ENCODE measurements at regions not wholly inside any gene's neighbourhood (a gene's known extent, or its start where the extent isn't known, plus 50 kb on each side); places are given as distances from the start of the nearest gene placed in this dataset.

DNA sequence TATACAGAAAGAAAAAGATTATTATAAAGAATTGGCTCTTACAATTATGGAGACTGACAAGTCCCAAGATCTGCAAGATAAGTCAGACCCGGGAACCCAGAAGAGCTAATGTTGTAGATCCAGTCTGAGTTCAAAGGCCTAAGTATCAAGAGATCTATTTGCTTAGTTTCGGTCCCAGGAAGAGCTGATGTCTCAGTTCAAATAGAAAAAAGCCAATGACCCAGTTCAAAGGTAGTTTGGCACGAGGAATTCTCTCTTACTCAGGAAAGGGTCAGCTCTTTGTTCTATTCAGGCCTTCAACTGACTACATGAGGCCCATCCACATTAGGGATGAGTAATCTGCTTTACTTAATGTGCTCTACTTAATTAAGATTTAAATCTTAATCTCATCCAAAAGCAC lies 128.3 kb upstream of the PLCXD3 start (continued):
- TF ChIP-seq MIXL1 (CRISPR knock-in tag; IDR thresholded peaks at IDR 0.05) (peak; percentile 57; the same call in 1 of the 2 replicates), HMGA1 (CRISPR knock-in tag; conservative IDR thresholded peaks at IDR 0.05) (no peak), NFAT5 (CRISPR knock-in tag; IDR thresholded peaks at IDR 0.05) (no peak), ZIK1 (CRISPR knock-in tag; IDR thresholded peaks at IDR 0.05; ENCODE audit: borderline replicate concordance, low read depth) (no peak), ZNF710 (CRISPR knock-in tag; IDR thresholded peaks at IDR 0.05; ENCODE audit: borderline replicate concordance) (peak; percentile 68; the same call in 1 of the 2 replicates), GATAD2A (CRISPR knock-in tag; IDR thresholded peaks at IDR 0.05) (peak; percentile 94), FOXO1 (CRISPR knock-in tag; IDR thresholded peaks at IDR 0.05) (0 out of 2 replicates have a peak, but pooled peaks have one; percentile 70), ZMYM2 (CRISPR knock-in tag; IDR thresholded peaks at IDR 0.05) (peak; percentile 70; the same call in 1 of the 2 replicates), MIER2 (CRISPR knock-in tag; IDR thresholded peaks at IDR 0.05) (peak; percentile 72; the same call in 1 of the 2 replicates), ZNF746 (CRISPR knock-in tag; IDR thresholded peaks at IDR 0.05) (no peak), SCMH1 (CRISPR knock-in tag; IDR thresholded peaks at IDR 0.05; ENCODE audit: borderline replicate concordance) (no peak), ZNF580 (CRISPR knock-in tag; IDR thresholded peaks at IDR 0.05; ENCODE audit: borderline replicate concordance, low read depth) (peak; percentile 22; the same call in 1 of the 2 replicates), SMAD3 (CRISPR knock-in tag; IDR thresholded peaks at IDR 0.05) (peak; percentile 80; the same call in 1 of the 2 replicates), POLR2AphosphoS5 (IDR thresholded peaks at IDR 0.05; ENCODE audit: low read depth, low read length) (no peak)
- TF ChIP-seq, protein P1, sequence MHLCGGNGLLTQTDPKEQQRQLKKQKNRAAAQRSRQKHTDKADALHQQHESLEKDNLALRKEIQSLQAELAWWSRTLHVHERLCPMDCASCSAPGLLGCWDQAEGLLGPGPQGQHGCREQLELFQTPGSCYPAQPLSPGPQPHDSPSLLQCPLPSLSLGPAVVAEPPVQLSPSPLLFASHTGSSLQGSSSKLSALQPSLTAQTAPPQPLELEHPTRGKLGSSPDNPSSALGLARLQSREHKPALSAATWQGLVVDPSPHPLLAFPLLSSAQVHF (CRISPR knock-in tag; IDR thresholded peaks at IDR 0.05) = no peak
- TF ChIP-seq, protein P2, sequence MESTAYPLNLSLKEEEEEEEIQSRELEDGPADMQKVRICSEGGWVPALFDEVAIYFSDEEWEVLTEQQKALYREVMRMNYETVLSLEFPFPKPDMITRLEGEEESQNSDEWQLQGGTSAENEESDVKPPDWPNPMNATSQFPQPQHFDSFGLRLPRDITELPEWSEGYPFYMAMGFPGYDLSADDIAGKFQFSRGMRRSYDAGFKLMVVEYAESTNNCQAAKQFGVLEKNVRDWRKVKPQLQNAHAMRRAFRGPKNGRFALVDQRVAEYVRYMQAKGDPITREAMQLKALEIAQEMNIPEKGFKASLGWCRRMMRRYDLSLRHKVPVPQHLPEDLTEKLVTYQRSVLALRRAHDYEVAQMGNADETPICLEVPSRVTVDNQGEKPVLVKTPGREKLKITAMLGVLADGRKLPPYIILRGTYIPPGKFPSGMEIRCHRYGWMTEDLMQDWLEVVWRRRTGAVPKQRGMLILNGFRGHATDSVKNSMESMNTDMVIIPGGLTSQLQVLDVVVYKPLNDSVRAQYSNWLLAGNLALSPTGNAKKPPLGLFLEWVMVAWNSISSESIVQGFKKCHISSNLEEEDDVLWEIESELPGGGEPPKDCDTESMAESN (CRISPR knock-in tag; conservative IDR thresholded peaks at IDR 0.05) = no peak
- TF ChIP-seq, protein P3, sequence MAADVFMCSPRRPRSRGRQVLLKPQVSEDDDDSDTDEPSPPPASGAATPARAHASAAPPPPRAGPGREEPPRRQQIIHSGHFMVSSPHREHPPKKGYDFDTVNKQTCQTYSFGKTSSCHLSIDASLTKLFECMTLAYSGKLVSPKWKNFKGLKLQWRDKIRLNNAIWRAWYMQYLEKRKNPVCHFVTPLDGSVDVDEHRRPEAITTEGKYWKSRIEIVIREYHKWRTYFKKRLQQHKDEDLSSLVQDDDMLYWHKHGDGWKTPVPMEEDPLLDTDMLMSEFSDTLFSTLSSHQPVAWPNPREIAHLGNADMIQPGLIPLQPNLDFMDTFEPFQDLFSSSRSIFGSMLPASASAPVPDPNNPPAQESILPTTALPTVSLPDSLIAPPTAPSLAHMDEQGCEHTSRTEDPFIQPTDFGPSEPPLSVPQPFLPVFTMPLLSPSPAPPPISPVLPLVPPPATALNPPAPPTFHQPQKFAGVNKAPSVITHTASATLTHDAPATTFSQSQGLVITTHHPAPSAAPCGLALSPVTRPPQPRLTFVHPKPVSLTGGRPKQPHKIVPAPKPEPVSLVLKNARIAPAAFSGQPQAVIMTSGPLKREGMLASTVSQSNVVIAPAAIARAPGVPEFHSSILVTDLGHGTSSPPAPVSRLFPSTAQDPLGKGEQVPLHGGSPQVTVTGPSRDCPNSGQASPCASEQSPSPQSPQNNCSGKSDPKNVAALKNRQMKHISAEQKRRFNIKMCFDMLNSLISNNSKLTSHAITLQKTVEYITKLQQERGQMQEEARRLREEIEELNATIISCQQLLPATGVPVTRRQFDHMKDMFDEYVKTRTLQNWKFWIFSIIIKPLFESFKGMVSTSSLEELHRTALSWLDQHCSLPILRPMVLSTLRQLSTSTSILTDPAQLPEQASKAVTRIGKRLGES (CRISPR knock-in tag; IDR thresholded peaks at IDR 0.05; ENCODE audit: borderline replicate concordance) = 0 out of 2 replicates have a peak, but pooled peaks have one; percentile 24
